Activated naive CD8-positive, alpha-beta T cell (primary cell): ENCODE measurements at regions not wholly inside any gene's neighbourhood (a gene's known extent, or its start where the extent isn't known, plus 50 kb on each side); places are given as distances from the start of the nearest gene placed in this dataset.
"Not testable (repeated sequence)": the region's sequence is repeated elsewhere in the genome, so short reads cannot be mapped to it uniquely, and the experiment has no call there.

Experiments
- H3K27ac Mint-ChIP-seq: one replicate; pipeline ENCODE4 v1.8.0; 2021; ENCODE audit warnings: mixed read lengths
- H3K27me3 Mint-ChIP-seq: one replicate; pipeline ENCODE4 v1.8.0; 2021; ENCODE audit warnings: mixed read lengths
- H3K36me3 Mint-ChIP-seq: one replicate; pipeline ENCODE4 v1.8.0; 2021; ENCODE audit warnings: mixed read lengths
- H3K4me1 Mint-ChIP-seq: one replicate; pipeline ENCODE4 v1.8.0; 2021; ENCODE audit warnings: low read depth, mixed read lengths
- H3K4me3 Mint-ChIP-seq: one replicate; pipeline ENCODE4 v1.8.0; 2021; ENCODE audit warnings: mild to moderate bottlenecking, mixed read lengths
- H3K9me3 Mint-ChIP-seq: one replicate; pipeline ENCODE4 v1.8.0; 2021; ENCODE audit warnings: low read depth, mixed read lengths

GRCh38 chr13:38086721-38087120 lies 217.1 kb upstream of the TRPC4 start:
- Mint-ChIP-seq H3K27ac (no peak overlapping the region), H3K27me3 (no peaks in the 10 kb centered on the region), H3K4me3 (no peak overlapping the region), H3K36me3 (peaks cover 5% of the 10 kb centered on the region), H3K9me3 (peaks cover 19% of the 10 kb centered on the region), H3K4me1 (no peaks in the 10 kb centered on the region)

GRCh38 chr13:38086013-38086412 lies 216.4 kb upstream of the TRPC4 start:
- H3K9me3 Mint-ChIP-seq = peaks cover 25% of the 10 kb centered on the region
- H3K36me3 Mint-ChIP-seq = peaks cover 5% of the 10 kb centered on the region

GRCh38 chr13:38073931-38074330 lies 204.4 kb upstream of the TRPC4 start:
- H3K9me3 Mint-ChIP-seq = peaks cover 12% of the 10 kb centered on the region
- H3K36me3 Mint-ChIP-seq = no peaks in the 10 kb centered on the region
- H3K27ac Mint-ChIP-seq = no peak overlapping the region
- H3K4me3 Mint-ChIP-seq = no peak overlapping the region
- H3K4me1 Mint-ChIP-seq = no peaks in the 10 kb centered on the region
- H3K27me3 Mint-ChIP-seq = no peaks in the 10 kb centered on the region

More at GRCh38 chr13:38086013-38086412, 216.4 kb upstream of the TRPC4 start:
- no peaks in the 10 kb centered on the region for H3K4me1 Mint-ChIP-seq
- H3K27ac Mint-ChIP-seq = no peak overlapping the region
- H3K27me3 Mint-ChIP-seq = no peaks in the 10 kb centered on the region
- H3K4me3 Mint-ChIP-seq = no peak overlapping the region

- no peak overlapping the region for H3K4me3 Mint-ChIP-seq
- no peak overlapping the region for H3K27ac Mint-ChIP-seq
- H3K4me1 Mint-ChIP-seq = no peaks in the 10 kb centered on the region
- H3K27me3 Mint-ChIP-seq = no peaks in the 10 kb centered on the region
- no peaks in the 10 kb centered on the region for H3K36me3 Mint-ChIP-seq
- peaks cover 6% of the 10 kb centered on the region for H3K9me3 Mint-ChIP-seq
Observed at GRCh38 chr13:38072696-38073095, 203.1 kb upstream of the TRPC4 start.

- H3K9me3 Mint-ChIP-seq, H3K27me3 Mint-ChIP-seq, H3K27ac Mint-ChIP-seq, H3K36me3 Mint-ChIP-seq, H3K4me1 Mint-ChIP-seq, H3K4me3 Mint-ChIP-seq: not testable (repeated sequence)
Observed at GRCh38 chr13:38071340-38071739, 201.8 kb upstream of the TRPC4 start.

GRCh38 chr13:38053896-38054295 lies 184.3 kb upstream of the TRPC4 start:
- Mint-ChIP-seq H3K4me1 (no peaks in the 10 kb centered on the region), H3K9me3 (no peaks in the 10 kb centered on the region), H3K27me3 (no peaks in the 10 kb centered on the region), H3K36me3 (no peaks in the 10 kb centered on the region), H3K27ac (no peak overlapping the region), H3K4me3 (no peak overlapping the region)

- no peaks in the 10 kb centered on the region for H3K4me1 Mint-ChIP-seq
Observed at GRCh38 chr13:38046049-38046376, 176.4 kb upstream of the TRPC4 start.

GRCh38 chr13:38045278-38046048 lies 175.9 kb upstream of the TRPC4 start:
- no peaks in the 10 kb centered on the region for H3K4me1 Mint-ChIP-seq
- H3K4me3 Mint-ChIP-seq = no peak overlapping the region
- H3K36me3 Mint-ChIP-seq = peaks cover 7% of the 10 kb centered on the region
- no peak overlapping the region for H3K27ac Mint-ChIP-seq
- peaks cover 20% of the 10 kb centered on the region for H3K9me3 Mint-ChIP-seq
- H3K27me3 Mint-ChIP-seq = no peaks in the 10 kb centered on the region

More at GRCh38 chr13:38046049-38046376, 176.4 kb upstream of the TRPC4 start:
- no peak overlapping the region for H3K4me3 Mint-ChIP-seq
- H3K27me3 Mint-ChIP-seq = no peaks in the 10 kb centered on the region
- peaks cover 7% of the 10 kb centered on the region for H3K36me3 Mint-ChIP-seq
- peaks cover 20% of the 10 kb centered on the region for H3K9me3 Mint-ChIP-seq
- H3K27ac Mint-ChIP-seq = no peak overlapping the region

GRCh38 chr13:38044067-38044466 lies 174.5 kb upstream of the TRPC4 start:
- H3K4me3 Mint-ChIP-seq = no peak overlapping the region
- H3K27me3 Mint-ChIP-seq = no peaks in the 10 kb centered on the region
- H3K4me1 Mint-ChIP-seq = no peaks in the 10 kb centered on the region
- no peak overlapping the region for H3K27ac Mint-ChIP-seq
- H3K9me3 Mint-ChIP-seq = peaks cover 20% of the 10 kb centered on the region
- peaks cover 7% of the 10 kb centered on the region for H3K36me3 Mint-ChIP-seq

- Mint-ChIP-seq H3K9me3 (peaks cover 14% of the 10 kb centered on the region), H3K4me3 (no peak overlapping the region), H3K27ac (no peak overlapping the region), H3K4me1 (no peaks in the 10 kb centered on the region), H3K27me3 (no peaks in the 10 kb centered on the region), H3K36me3 (peaks cover 7% of the 10 kb centered on the region)
Observed at GRCh38 chr13:38042771-38043170, 173.2 kb upstream of the TRPC4 start.

- Mint-ChIP-seq H3K4me1 (no peaks in the 10 kb centered on the region), H3K27ac (no peak overlapping the region), H3K27me3 (no peaks in the 10 kb centered on the region), H3K9me3 (peaks cover 12% of the 10 kb centered on the region), H3K36me3 (peaks cover under 1% of the 10 kb centered on the region), H3K4me3 (no peak overlapping the region)
Observed at GRCh38 chr13:38024431-38024830, 154.9 kb upstream of the TRPC4 start.

GRCh38 chr13:38017320-38017719 lies 147.7 kb upstream of the TRPC4 start:
- peaks cover 23% of the 10 kb centered on the region for H3K9me3 Mint-ChIP-seq

GRCh38 chr13:38013676-38014075 lies 144.1 kb upstream of the TRPC4 start:
- H3K27me3 Mint-ChIP-seq = no peaks in the 10 kb centered on the region
- no peak overlapping the region for H3K27ac Mint-ChIP-seq
- H3K9me3 Mint-ChIP-seq = peaks cover 9% of the 10 kb centered on the region
- H3K36me3 Mint-ChIP-seq = no peaks in the 10 kb centered on the region
- no peak overlapping the region for H3K4me3 Mint-ChIP-seq
- no peaks in the 10 kb centered on the region for H3K4me1 Mint-ChIP-seq

More at GRCh38 chr13:38017320-38017719, 147.7 kb upstream of the TRPC4 start:
- Mint-ChIP-seq H3K36me3 (peaks cover 4% of the 10 kb centered on the region), H3K27me3 (no peaks in the 10 kb centered on the region), H3K27ac (no peak overlapping the region), H3K4me3 (no peak overlapping the region), H3K4me1 (no peaks in the 10 kb centered on the region)

GRCh38 chr13:38012096-38012495 lies 142.5 kb upstream of the TRPC4 start:
- Mint-ChIP-seq H3K36me3 (no peaks in the 10 kb centered on the region), H3K27ac (no peak overlapping the region)

GRCh38 chr13:38008636-38009035 lies 139.1 kb upstream of the TRPC4 start:
- no peak overlapping the region for H3K4me3 Mint-ChIP-seq
- H3K27me3 Mint-ChIP-seq = no peaks in the 10 kb centered on the region
- H3K4me1 Mint-ChIP-seq = no peaks in the 10 kb centered on the region
- no peaks in the 10 kb centered on the region for H3K9me3 Mint-ChIP-seq
- H3K27ac Mint-ChIP-seq = no peak overlapping the region
- H3K36me3 Mint-ChIP-seq = no peaks in the 10 kb centered on the region

More at GRCh38 chr13:38012096-38012495, 142.5 kb upstream of the TRPC4 start:
- Mint-ChIP-seq H3K4me1 (no peaks in the 10 kb centered on the region), H3K9me3 (no peaks in the 10 kb centered on the region), H3K27me3 (no peaks in the 10 kb centered on the region), H3K4me3 (no peak overlapping the region)

GRCh38 chr13:38002606-38003005 lies 133.0 kb upstream of the TRPC4 start:
- H3K27me3 Mint-ChIP-seq = no peaks in the 10 kb centered on the region
- H3K4me1 Mint-ChIP-seq = no peaks in the 10 kb centered on the region
- H3K4me3 Mint-ChIP-seq = no peak overlapping the region
- H3K9me3 Mint-ChIP-seq = peaks cover 5% of the 10 kb centered on the region
- no peak overlapping the region for H3K27ac Mint-ChIP-seq
- H3K36me3 Mint-ChIP-seq = no peaks in the 10 kb centered on the region
